GM12875 (cell line): ENCODE measurements at regions not wholly inside any gene's neighbourhood (a gene's known extent, or its start where the extent isn't known, plus 50 kb on each side); places are given as distances from the start of the nearest gene placed in this dataset.

Experiments
- H3K4me3 ChIP-seq: one replicate; pipeline ENCODE4 v1.5.1; 2011; ENCODE audit warnings: low read depth, low read length, control low read depth
- CTCF ChIP-seq: IDR thresholded peaks from 2 replicates; pipeline ENCODE4 v1.5.1; 2011; ENCODE audit warnings: low read depth, mild to moderate bottlenecking, control low read depth, inconsistent platforms, low read length, moderate library complexity, borderline replicate concordance; ENCODE audit not compliant: insufficient read depth

DNA sequence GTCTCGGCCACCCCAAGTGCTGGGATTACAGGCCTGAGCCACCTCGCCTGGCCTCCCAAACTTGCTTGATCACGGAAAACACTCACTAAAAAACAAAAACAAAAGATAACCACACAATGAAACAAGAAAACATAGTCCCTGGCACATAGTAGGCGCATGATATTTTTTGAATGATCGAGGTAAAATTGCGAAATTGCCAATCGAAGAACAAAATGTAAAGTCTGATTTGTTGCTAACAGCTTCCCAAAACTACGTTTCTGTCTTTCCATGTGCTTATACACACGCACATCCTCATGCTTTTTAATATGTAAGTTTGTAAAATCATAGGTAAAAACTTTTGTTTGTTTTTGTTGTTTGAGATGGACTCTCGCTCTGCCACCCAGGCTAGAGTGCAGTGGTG is 168.5 kb upstream of the SALL4 start:
- H3K4me3 ChIP-seq, result no peak overlapping the region
- TF ChIP-seq CTCF, result no peak

DNA sequence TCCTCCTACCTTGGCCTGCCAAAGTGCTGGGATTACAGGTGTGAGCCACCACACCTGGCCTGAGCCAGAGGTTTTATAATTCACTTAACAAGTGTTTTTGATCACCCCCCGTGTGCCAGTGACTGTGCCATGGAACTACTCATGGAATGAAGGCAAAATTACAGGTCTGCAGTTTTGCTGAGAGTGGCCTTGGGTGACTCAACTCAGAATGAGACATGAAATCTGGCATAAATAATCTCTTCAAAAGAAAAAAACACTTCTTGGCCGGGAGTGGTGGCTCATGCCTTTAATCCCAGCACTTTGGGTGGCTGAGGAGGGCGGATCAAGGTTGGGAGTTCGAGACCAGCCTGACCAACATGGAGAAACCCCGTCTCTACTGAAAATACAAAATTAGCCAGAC is 166.9 kb upstream of the SALL4 start:
- TF ChIP-seq CTCF, result no peak
- no peak overlapping the region for H3K4me3 ChIP-seq

- H3K4me3 ChIP-seq, result no peak overlapping the region
- no peak for TF ChIP-seq CTCF
Measured at GRCh38 chr20:51968151-51968550, 165.8 kb upstream of the SALL4 start.

DNA sequence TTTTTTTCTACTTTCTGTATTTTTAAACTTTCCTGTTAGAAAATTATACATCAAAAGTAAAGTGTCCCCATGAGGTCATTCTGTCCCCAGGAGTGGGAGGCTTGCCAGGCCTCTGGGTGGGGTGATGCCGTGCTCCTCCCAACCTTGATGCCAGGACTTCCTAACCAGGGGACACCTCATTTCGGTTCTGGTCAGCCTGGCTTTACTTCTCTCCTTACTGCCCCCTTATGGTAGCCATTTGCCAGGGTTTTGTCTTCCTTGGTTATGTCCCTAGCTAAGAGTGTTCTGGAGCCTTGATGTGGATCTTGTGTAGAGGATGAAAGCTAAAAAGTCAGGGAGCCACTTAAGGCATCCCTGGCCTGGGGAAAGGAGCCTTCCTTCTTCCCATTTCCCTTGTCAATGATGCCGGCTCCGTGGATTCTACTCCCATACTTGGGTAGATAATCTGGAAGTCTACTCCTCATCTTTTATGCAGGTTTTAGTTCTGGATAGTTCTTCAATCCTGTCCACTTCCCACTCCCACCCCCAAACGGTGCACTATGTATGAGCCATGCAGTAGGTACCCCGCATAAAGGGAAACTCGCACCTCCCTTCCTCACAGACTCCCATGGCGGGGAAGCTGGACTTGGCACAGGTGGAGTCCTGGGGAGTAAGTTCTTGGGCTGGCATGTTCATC is 164.1 kb upstream of the SALL4 start:
- peak; percentile 56 for TF ChIP-seq CTCF
- H3K4me3 ChIP-seq, result no peak overlapping the region

DNA sequence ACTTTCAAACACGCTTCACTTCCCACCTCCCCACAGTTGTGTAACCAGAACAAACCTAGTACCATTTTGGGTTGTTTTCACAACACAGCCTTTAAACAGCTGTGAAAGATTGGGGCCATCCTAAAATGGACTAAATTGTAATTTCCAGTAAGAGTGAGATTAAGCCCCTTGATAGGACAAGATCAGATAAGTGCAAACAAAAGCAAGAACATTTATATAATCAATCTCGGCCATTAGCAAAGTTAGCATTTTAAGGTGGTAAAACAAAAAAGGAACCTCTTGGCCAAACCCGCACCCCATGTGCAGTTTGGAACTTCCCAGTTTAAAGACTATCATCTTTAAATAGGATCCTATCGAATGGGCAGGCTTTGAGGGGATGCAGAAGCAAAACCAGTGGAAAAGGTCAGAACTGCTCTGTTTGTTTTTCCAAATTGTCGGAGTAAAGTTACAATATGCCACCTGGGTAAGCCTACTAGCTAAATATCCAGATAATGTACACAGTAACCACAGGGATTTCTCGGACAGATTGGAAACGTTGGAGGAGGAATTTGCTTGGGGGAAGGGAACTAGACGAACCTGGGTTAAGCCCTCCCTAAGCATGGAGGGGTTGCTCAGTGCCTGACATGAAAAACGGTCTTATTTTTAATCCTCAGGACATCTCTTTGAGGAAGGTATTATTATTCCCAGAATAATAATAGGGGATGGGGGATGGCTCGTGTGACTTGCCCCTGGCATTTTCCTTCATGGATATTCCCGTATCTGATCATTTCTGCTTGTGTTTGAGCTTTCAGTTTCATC is 159.8 kb upstream of the SALL4 start:
- H3K4me3 ChIP-seq, result no peak overlapping the region
- TF ChIP-seq CTCF, result no peak

DNA sequence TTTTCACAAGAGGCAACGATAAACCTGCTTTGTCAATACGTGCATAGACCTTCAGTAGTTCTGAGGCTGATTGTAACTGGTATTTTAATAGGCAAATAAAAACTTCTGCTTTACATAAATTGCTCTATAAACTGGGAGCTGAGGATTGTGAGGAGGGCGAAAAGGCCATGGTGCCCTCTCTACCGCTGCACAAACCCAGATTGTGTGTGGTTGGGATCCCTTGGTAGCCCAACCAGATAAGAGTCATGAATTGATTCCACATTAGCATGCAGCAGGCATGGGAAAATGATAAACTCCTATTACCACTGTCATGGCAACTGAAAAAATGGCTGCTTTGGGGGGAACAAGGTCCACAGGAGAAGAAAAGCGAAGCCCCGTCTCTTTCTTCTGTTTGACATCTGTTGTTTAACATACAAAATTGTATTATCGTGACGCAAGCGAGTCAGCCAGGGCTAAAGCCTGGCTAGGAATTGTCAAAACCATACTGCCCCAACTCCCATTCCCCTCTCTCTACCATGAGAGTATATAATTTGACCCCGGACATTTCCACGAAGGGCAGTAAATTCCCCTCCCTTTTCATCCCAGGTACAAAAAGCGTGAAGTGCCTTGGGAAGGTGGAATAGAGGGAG is 157.8 kb upstream of the SALL4 start:
- H3K4me3 ChIP-seq, result no peak overlapping the region
- no peak for TF ChIP-seq CTCF
